Spleen (tissue), 7 donors: ENCODE measurements at regions not wholly inside any gene's neighbourhood (a gene's known extent, or its start where the extent isn't known, plus 50 kb on each side); places are given as distances from the start of the nearest gene placed in this dataset.

Experiments
- CTCF ChIP-seq, 11 experiments: fragments of 200-600 bp in 7 of 11; fragments of 450-650 bp in 4 of 11; sonication (generic) in 4 of 11; IDR thresholded peaks in 8 of 11; conservative IDR thresholded peaks in 3 of 11; 1 replicate in 7 of 11; 2 replicates in 4 of 11; pipeline versions ENCODE4 v1.4.0 to v1.8.0; 2016 to 2021; ENCODE audit warnings: antibody characterized with exemption in 11 of 11, inconsistent platforms in 4 of 11, mild to moderate bottlenecking in 1 of 11
- POLR2A ChIP-seq, 3 donors: fragments of 450-650 bp; IDR thresholded peaks; one replicate each; pipeline ENCODE4 v1.5.1; 2017; ENCODE audit warnings: antibody characterized with exemption in 3 of 3, mild to moderate bottlenecking in 1 of 3
- donor health status: DM: no; HTN: no; CAD: no; lungs with moderate emphysema.
- donor health status: DM: no; HTN: no; CAD: no.
- donor health status: DM: no; HTN: no; CAD: no.

- no peak for TF ChIP-seq POLR2A (IDR thresholded peaks at IDR 0.05)
- TF ChIP-seq CTCF (IDR thresholded peaks at IDR 0.05 in 8 of 11, conservative IDR thresholded peaks at IDR 0.05 in 3 of 11), result no peak
Measured at GRCh38 chr17:70888324-70888723, 719.0 kb downstream of the KCNJ2 start.
